ENCODE measurements at regions not wholly inside any gene's neighbourhood (a gene's known extent, or its start where the extent isn't known, plus 50 kb on each side); places are given as distances from the start of the nearest gene placed in this dataset.

- Mint-ChIP-seq H3K4me3 (no peak overlapping the region), H3K36me3 (ENCODE audit: insufficient read depth) (no peaks in the 10 kb centered on the region), H3K27ac (no peak overlapping the region), H3K27me3 (peaks cover 40 to 47% of the 10 kb centered on the region in 2 donors), H3K9me3 (no peaks in the 10 kb centered on the region), H3K4me1 (ENCODE audit: low read depth in 2 of 2) (no peaks in the 10 kb centered on the region)
- ATAC-seq (replicated peaks) = no peak
- no peak for DNase-seq
Observed at GRCh38 chr1:115217150-115218033, 120.7 kb downstream of the NGF start.

GRCh38 chr1:115215703-115216521 lies 122.1 kb downstream of the NGF start:
- Mint-ChIP-seq H3K27me3 (peaks cover 32 to 38% of the 10 kb centered on the region in 2 donors), H3K4me1 (ENCODE audit: low read depth in 2 of 2) (no peaks in the 10 kb centered on the region), H3K4me3 (no peak overlapping the region), H3K36me3 (ENCODE audit: insufficient read depth) (no peaks in the 10 kb centered on the region), H3K9me3 (no peaks in the 10 kb centered on the region), H3K27ac (no peak overlapping the region)
- ATAC-seq (replicated peaks) (no peak), DNase-seq (no peak)

GRCh38 chr1:115215110-115215509 lies 122.9 kb downstream of the NGF start:
- ATAC-seq (replicated peaks) (no peak), DNase-seq (no peak)
- Mint-ChIP-seq H3K36me3 (ENCODE audit: insufficient read depth) (no peaks in the 10 kb centered on the region), H3K27ac (no peak overlapping the region), H3K9me3 (no peaks in the 10 kb centered on the region), H3K4me1 (ENCODE audit: low read depth in 2 of 2) (no peaks in the 10 kb centered on the region), H3K4me3 (no peak overlapping the region), H3K27me3 (peaks cover 27 to 31% of the 10 kb centered on the region in 2 donors)

GRCh38 chr1:115214098-115214497 lies 124.0 kb downstream of the NGF start:
- peaks cover 22 to 31% of the 10 kb centered on the region in 2 donors for H3K27me3 Mint-ChIP-seq
- H3K27ac Mint-ChIP-seq = no peak overlapping the region
- H3K9me3 Mint-ChIP-seq = no peaks in the 10 kb centered on the region
- no peaks in the 10 kb centered on the region for H3K36me3 Mint-ChIP-seq (ENCODE audit: insufficient read depth)
- no peak for ATAC-seq (replicated peaks)
- no peak overlapping the region for H3K4me3 Mint-ChIP-seq
- no peaks in the 10 kb centered on the region for H3K4me1 Mint-ChIP-seq (ENCODE audit: low read depth in 2 of 2)
- DNase-seq = no peak

GRCh38 chr1:115213130-115213529 lies 123.8 kb upstream of the TSPAN2 start:
- ATAC-seq (replicated peaks) = no peak
- H3K4me1 Mint-ChIP-seq (ENCODE audit: low read depth in 2 of 2) = no peaks in the 10 kb centered on the region
- no peaks in the 10 kb centered on the region for H3K9me3 Mint-ChIP-seq
- peaks cover 25 to 27% of the 10 kb centered on the region in 2 donors for H3K27me3 Mint-ChIP-seq
- DNase-seq = no peak
- H3K36me3 Mint-ChIP-seq (ENCODE audit: insufficient read depth) = no peaks in the 10 kb centered on the region
- no peak overlapping the region for H3K27ac Mint-ChIP-seq
- H3K4me3 Mint-ChIP-seq = no peak overlapping the region

GRCh38 chr1:115211071-115211745 lies 121.9 kb upstream of the TSPAN2 start:
- Mint-ChIP-seq H3K36me3 (ENCODE audit: insufficient read depth) (no peaks in the 10 kb centered on the region), H3K4me3 (no peak overlapping the region), H3K27me3 (peaks cover 13 to 15% of the 10 kb centered on the region in 2 donors), H3K4me1 (ENCODE audit: low read depth in 2 of 2) (no peaks in the 10 kb centered on the region), H3K27ac (no peak overlapping the region), H3K9me3 (no peaks in the 10 kb centered on the region)
- no peak for ATAC-seq (replicated peaks)
- DNase-seq = no peak

- Mint-ChIP-seq H3K9me3 (no peaks in the 10 kb centered on the region), H3K27ac (no peak overlapping the region), H3K27me3 (peaks cover 6 to 13% of the 10 kb centered on the region in 2 donors), H3K36me3 (ENCODE audit: insufficient read depth) (no peaks in the 10 kb centered on the region), H3K4me1 (ENCODE audit: low read depth in 2 of 2) (no peaks in the 10 kb centered on the region), H3K4me3 (no peak overlapping the region)
- no peak for ATAC-seq (replicated peaks)
- no peak for DNase-seq
Observed at GRCh38 chr1:115210302-115210711, 121.0 kb upstream of the TSPAN2 start.

GRCh38 chr1:115204513-115204912 lies 115.2 kb upstream of the TSPAN2 start:
- no peak for ATAC-seq (replicated peaks)
- DNase-seq = no peak
- H3K27ac Mint-ChIP-seq = no peak overlapping the region
- no peaks in the 10 kb centered on the region for H3K4me1 Mint-ChIP-seq (ENCODE audit: low read depth in 2 of 2)
- H3K27me3 Mint-ChIP-seq = peaks cover 6 to 38% of the 10 kb centered on the region in 2 donors
- H3K36me3 Mint-ChIP-seq (ENCODE audit: insufficient read depth) = no peaks in the 10 kb centered on the region
- no peak overlapping the region for H3K4me3 Mint-ChIP-seq
- no peaks in the 10 kb centered on the region for H3K9me3 Mint-ChIP-seq

GRCh38 chr1:115203287-115203686 lies 114.0 kb upstream of the TSPAN2 start:
- Mint-ChIP-seq H3K27ac (no peak overlapping the region), H3K4me1 (ENCODE audit: low read depth in 2 of 2) (no peaks in the 10 kb centered on the region), H3K9me3 (no peaks in the 10 kb centered on the region), H3K27me3 (peaks cover 16 to 40% of the 10 kb centered on the region in 2 donors), H3K36me3 (ENCODE audit: insufficient read depth) (no peaks in the 10 kb centered on the region), H3K4me3 (no peak overlapping the region)
- no peak for DNase-seq
- ATAC-seq (replicated peaks) = no peak

- Mint-ChIP-seq H3K4me3 (no peak overlapping the region), H3K27me3 (peaks cover 27 to 56% of the 10 kb centered on the region in 2 donors), H3K27ac (no peak overlapping the region), H3K4me1 (ENCODE audit: low read depth in 2 of 2) (no peaks in the 10 kb centered on the region), H3K36me3 (ENCODE audit: insufficient read depth) (no peaks in the 10 kb centered on the region), H3K9me3 (no peaks in the 10 kb centered on the region)
- DNase-seq (no peak), ATAC-seq (replicated peaks) (no peak)
Observed at GRCh38 chr1:115201598-115201997, 112.3 kb upstream of the TSPAN2 start.

GRCh38 chr1:115199416-115200132 lies 110.3 kb upstream of the TSPAN2 start:
- H3K27me3 Mint-ChIP-seq = peaks cover 37 to 62% of the 10 kb centered on the region in 2 donors
- no peak overlapping the region for H3K4me3 Mint-ChIP-seq
- H3K36me3 Mint-ChIP-seq (ENCODE audit: insufficient read depth) = no peaks in the 10 kb centered on the region
- no peaks in the 10 kb centered on the region for H3K9me3 Mint-ChIP-seq
- ATAC-seq (replicated peaks) = no peak
- H3K27ac Mint-ChIP-seq = no peak overlapping the region
- DNase-seq = no peak
- no peaks in the 10 kb centered on the region for H3K4me1 Mint-ChIP-seq (ENCODE audit: low read depth in 2 of 2)

- peaks cover 44 to 62% of the 10 kb centered on the region in 2 donors for H3K27me3 Mint-ChIP-seq
- no peaks in the 10 kb centered on the region for H3K36me3 Mint-ChIP-seq (ENCODE audit: insufficient read depth)
- no peak overlapping the region for H3K27ac Mint-ChIP-seq
- no peak overlapping the region for H3K4me3 Mint-ChIP-seq
- ATAC-seq (replicated peaks) = no peak
- H3K4me1 Mint-ChIP-seq (ENCODE audit: low read depth in 2 of 2) = no peaks in the 10 kb centered on the region
- H3K9me3 Mint-ChIP-seq = no peaks in the 10 kb centered on the region
- no peak for DNase-seq
Observed at GRCh38 chr1:115198938-115199337, 109.6 kb upstream of the TSPAN2 start.

- Mint-ChIP-seq H3K36me3 (ENCODE audit: insufficient read depth) (no peaks in the 10 kb centered on the region), H3K4me1 (ENCODE audit: low read depth in 2 of 2) (no peaks in the 10 kb centered on the region), H3K9me3 (no peaks in the 10 kb centered on the region), H3K27ac (no peak overlapping the region), H3K4me3 (no peak overlapping the region), H3K27me3 (peaks cover 52 to 54% of the 10 kb centered on the region in 2 donors)
- ATAC-seq (replicated peaks) = no peak
- no peak for DNase-seq
Observed at GRCh38 chr1:115196296-115196695, 107.0 kb upstream of the TSPAN2 start.
